K562 (cell line): ENCODE measurements at regions not wholly inside any gene's neighbourhood (a gene's known extent, or its start where the extent isn't known, plus 50 kb on each side); places are given as distances from the start of the nearest gene placed in this dataset.

ENCODE experiments used
- ARNT ChIP-seq, 2 experiments: fragments of 450-650 bp; IDR thresholded peaks; 2 replicates each; pipeline ENCODE4 v1.6.1; 2016; ENCODE audit warnings: mild to moderate bottlenecking in 1 of 2
- CC2D1A ChIP-seq: fragments of 450-650 bp; IDR thresholded peaks from 2 replicates; pipeline ENCODE4 v1.6.1; 2017; ENCODE audit warnings: mild to moderate bottlenecking
- CEBPB ChIP-seq: fragments of 450-650 bp; IDR thresholded peaks from 2 replicates; pipeline ENCODE4 v1.6.1; 2016; ENCODE audit warnings: missing genetic modification characterization, missing compliant biosample characterization
- CSDE1 ChIP-seq, 2 experiments: fragments of 450-650 bp; IDR thresholded peaks; 2 replicates each; pipeline ENCODE4 v1.6.1; 2016; ENCODE audit warnings: mild to moderate bottlenecking in 1 of 2
- CTBP1 ChIP-seq: fragments of 450-650 bp; IDR thresholded peaks from 2 replicates; pipeline ENCODE4 v1.6.1; 2016; ENCODE audit warnings: borderline replicate concordance
- ELF4 ChIP-seq: fragments of 450-650 bp; formaldehyde crosslinking; IDR thresholded peaks from 2 replicates; pipeline ENCODE4 v1.4.0; 2022; ENCODE audit warnings: missing genetic modification characterization
- FIP1L1 ChIP-seq: fragments of 200-400 bp; formaldehyde crosslinking; IDR thresholded peaks from 2 replicates; pipeline ENCODE4 v1.6.1; 2018; ENCODE audit warnings: mild to moderate bottlenecking, low read depth, low read length; ENCODE audit not compliant: poor library complexity, severe bottlenecking
- HMG20A ChIP-seq: fragments of 450-650 bp; formaldehyde crosslinking; conservative IDR thresholded peaks from 2 replicates; pipeline ENCODE4 v1.4.0; 2020; ENCODE audit warnings: mild to moderate bottlenecking, mixed read lengths
- KDM4B ChIP-seq, 2 experiments: fragments of 450-650 bp in 1 of 2; sonication (generic) in 1 of 2; IDR thresholded peaks; 2 replicates each; pipeline ENCODE4 v1.6.1; 2016 to 2017; ENCODE audit warnings: borderline replicate concordance in 2 of 2, antibody characterized with exemption in 1 of 2, low read depth in 1 of 2, mild to moderate bottlenecking in 1 of 2
- MEIS2 ChIP-seq: fragments of 450-650 bp; IDR thresholded peaks from 2 replicates; pipeline ENCODE4 v1.6.1; 2014; ENCODE audit warnings: mild to moderate bottlenecking; ENCODE audit not compliant: partially characterized antibody
- OTX1 ChIP-seq: fragments of 450-650 bp; formaldehyde crosslinking; IDR thresholded peaks from 2 replicates; pipeline ENCODE4 v1.4.0; 2022; ENCODE audit warnings: mild to moderate bottlenecking
- POLR3G ChIP-seq: IDR thresholded peaks from 2 replicates; pipeline ENCODE4 v1.6.1; 2011; ENCODE audit not compliant: insufficient read length, insufficient replicate concordance; ENCODE audit errors: extremely low read depth
- PPARD ChIP-seq: fragments of 250-450 bp; sonication (Bioruptor Pico); IDR thresholded peaks from 2 replicates; pipeline ENCODE4 v1.8.0; 2022; ENCODE audit warnings: inconsistent platforms, mild to moderate bottlenecking, moderate library complexity
- SIN3A ChIP-seq, 2 experiments: fragments of 150-350 bp in 1 of 2; IDR thresholded peaks; 2 replicates each; pipeline ENCODE4 v1.6.1; 2011 to 2016; ENCODE audit warnings: borderline replicate concordance in 2 of 2, low read depth in 2 of 2, low read length in 2 of 2, mild to moderate bottlenecking in 2 of 2, moderate library complexity in 2 of 2; ENCODE audit not compliant: control insufficient read depth in 1 of 2
- SIX5 ChIP-seq, 2 experiments: IDR thresholded peaks; 2 replicates each; pipeline ENCODE4 v1.6.1; 2011; ENCODE audit warnings: low read length in 2 of 2, borderline replicate concordance in 1 of 2, low read depth in 1 of 2, mild to moderate bottlenecking in 1 of 2, moderate library complexity in 1 of 2; ENCODE audit not compliant: insufficient read depth in 1 of 2
- ZKSCAN1 ChIP-seq: fragments of 150-350 bp; IDR thresholded peaks from 2 replicates; pipeline ENCODE4 v1.6.1; 2016; ENCODE audit warnings: low read depth, low read length
- ZNF217 ChIP-seq: sonication (generic); formaldehyde crosslinking; IDR thresholded peaks from 2 replicates; pipeline ENCODE4 v1.8.0; 2022; ENCODE audit warnings: mild to moderate bottlenecking, missing genetic modification reagents
- ZNF507 ChIP-seq: conservative IDR thresholded peaks from 2 replicates; pipeline ENCODE4 v1.6.1; 2017; ENCODE audit warnings: missing genetic modification characterization, missing compliant biosample characterization
- ZNF668 ChIP-seq: fragments of 250-450 bp; sonication (Bioruptor Pico); IDR thresholded peaks from 2 replicates; pipeline ENCODE4 v1.8.0; 2022; ENCODE audit warnings: mild to moderate bottlenecking, inconsistent platforms
- ZNF696 ChIP-seq: fragments of 250-450 bp; sonication (Bioruptor Pico); conservative IDR thresholded peaks from 2 replicates; pipeline ENCODE4 v1.4.0; 2020; ENCODE audit warnings: mild to moderate bottlenecking, moderate library complexity
- ZNF707 ChIP-seq: fragments of 250-450 bp; sonication (Bioruptor Pico); conservative IDR thresholded peaks from 2 replicates; pipeline ENCODE4 v1.8.0; 2022; ENCODE audit warnings: inconsistent platforms, mild to moderate bottlenecking, moderate library complexity
- TF ChIP-seq, protein P1 (sequence below): sonication (generic); formaldehyde crosslinking; IDR thresholded peaks from 2 replicates; pipeline ENCODE4 v1.8.0; 2023; ENCODE audit warnings: missing genetic modification reagents, mild to moderate bottlenecking, borderline replicate concordance
- TF ChIP-seq, protein P2 (sequence below): IDR thresholded peaks from 2 replicates; pipeline ENCODE4 v1.6.1; 2014; ENCODE audit warnings: antibody characterized with exemption

DNA sequence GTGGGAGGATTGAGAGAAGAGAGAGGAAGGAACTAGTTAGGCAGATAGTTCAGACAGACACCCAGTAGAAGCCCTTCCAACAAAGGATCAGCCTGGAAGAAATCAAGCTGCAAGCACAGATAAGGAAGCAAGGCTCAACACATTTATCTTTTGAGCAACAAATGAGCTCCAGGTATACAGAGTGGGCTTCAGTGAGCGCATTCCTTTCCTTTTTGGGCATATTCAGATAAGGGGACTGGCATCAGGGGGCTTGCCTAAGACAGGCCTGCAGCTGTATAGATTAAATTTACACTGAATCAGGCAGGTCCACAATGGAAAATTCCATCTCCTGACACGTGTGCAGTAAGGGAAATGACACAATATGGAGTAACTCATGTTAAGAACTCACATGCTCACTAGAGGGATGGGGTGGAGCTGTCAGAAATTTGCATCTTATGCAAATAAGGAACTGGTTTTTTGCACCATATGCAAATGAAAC is 147.2 kb downstream of the AKR1D1 start (continued):
- TF ChIP-seq, protein P1, sequence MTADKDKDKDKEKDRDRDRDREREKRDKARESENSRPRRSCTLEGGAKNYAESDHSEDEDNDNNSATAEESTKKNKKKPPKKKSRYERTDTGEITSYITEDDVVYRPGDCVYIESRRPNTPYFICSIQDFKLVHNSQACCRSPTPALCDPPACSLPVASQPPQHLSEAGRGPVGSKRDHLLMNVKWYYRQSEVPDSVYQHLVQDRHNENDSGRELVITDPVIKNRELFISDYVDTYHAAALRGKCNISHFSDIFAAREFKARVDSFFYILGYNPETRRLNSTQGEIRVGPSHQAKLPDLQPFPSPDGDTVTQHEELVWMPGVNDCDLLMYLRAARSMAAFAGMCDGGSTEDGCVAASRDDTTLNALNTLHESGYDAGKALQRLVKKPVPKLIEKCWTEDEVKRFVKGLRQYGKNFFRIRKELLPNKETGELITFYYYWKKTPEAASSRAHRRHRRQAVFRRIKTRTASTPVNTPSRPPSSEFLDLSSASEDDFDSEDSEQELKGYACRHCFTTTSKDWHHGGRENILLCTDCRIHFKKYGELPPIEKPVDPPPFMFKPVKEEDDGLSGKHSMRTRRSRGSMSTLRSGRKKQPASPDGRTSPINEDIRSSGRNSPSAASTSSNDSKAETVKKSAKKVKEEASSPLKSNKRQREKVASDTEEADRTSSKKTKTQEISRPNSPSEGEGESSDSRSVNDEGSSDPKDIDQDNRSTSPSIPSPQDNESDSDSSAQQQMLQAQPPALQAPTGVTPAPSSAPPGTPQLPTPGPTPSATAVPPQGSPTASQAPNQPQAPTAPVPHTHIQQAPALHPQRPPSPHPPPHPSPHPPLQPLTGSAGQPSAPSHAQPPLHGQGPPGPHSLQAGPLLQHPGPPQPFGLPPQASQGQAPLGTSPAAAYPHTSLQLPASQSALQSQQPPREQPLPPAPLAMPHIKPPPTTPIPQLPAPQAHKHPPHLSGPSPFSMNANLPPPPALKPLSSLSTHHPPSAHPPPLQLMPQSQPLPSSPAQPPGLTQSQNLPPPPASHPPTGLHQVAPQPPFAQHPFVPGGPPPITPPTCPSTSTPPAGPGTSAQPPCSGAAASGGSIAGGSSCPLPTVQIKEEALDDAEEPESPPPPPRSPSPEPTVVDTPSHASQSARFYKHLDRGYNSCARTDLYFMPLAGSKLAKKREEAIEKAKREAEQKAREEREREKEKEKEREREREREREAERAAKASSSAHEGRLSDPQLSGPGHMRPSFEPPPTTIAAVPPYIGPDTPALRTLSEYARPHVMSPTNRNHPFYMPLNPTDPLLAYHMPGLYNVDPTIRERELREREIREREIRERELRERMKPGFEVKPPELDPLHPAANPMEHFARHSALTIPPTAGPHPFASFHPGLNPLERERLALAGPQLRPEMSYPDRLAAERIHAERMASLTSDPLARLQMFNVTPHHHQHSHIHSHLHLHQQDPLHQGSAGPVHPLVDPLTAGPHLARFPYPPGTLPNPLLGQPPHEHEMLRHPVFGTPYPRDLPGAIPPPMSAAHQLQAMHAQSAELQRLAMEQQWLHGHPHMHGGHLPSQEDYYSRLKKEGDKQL (CRISPR knock-in tag) = no peak
- TF ChIP-seq, protein P2, sequence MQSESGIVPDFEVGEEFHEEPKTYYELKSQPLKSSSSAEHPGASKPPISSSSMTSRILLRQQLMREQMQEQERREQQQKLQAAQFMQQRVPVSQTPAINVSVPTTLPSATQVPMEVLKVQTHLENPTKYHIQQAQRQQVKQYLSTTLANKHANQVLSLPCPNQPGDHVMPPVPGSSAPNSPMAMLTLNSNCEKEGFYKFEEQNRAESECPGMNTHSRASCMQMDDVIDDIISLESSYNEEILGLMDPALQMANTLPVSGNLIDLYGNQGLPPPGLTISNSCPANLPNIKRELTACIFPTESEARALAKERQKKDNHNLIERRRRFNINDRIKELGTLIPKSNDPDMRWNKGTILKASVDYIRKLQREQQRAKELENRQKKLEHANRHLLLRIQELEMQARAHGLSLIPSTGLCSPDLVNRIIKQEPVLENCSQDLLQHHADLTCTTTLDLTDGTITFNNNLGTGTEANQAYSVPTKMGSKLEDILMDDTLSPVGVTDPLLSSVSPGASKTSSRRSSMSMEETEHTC = no peak
- TF ChIP-seq CC2D1A = peak; percentile 66; the same call in 1 of the 2 replicates
- peak; percentile 95 for TF ChIP-seq ZNF668
- no peak for TF ChIP-seq OTX1 (CRISPR knock-in tag)
- TF ChIP-seq POLR3G = no peak
- peak; percentile 84 for TF ChIP-seq ZNF707 (CRISPR knock-in tag)
- no peak for TF ChIP-seq FIP1L1
- no peak for TF ChIP-seq KDM4B (IDR thresholded peaks at IDR 0.05; ENCODE audit: borderline replicate concordance in 2 of 2, low read depth in 1 of 2)
- no peak for TF ChIP-seq CSDE1 (IDR thresholded peaks at IDR 0.05)
- no peak for TF ChIP-seq ZKSCAN1
- TF ChIP-seq CTBP1 = peak; percentile 34; the same call in 1 of the 2 replicates
- 0 out of 2 replicates have a peak, but pooled peaks have one; percentile 11 for TF ChIP-seq ELF4 (CRISPR knock-in tag)
- TF ChIP-seq MEIS2 = no peak
- TF ChIP-seq PPARD (CRISPR knock-in tag) = peak; percentile 78; the same call in 1 of the 2 replicates
- no peak for TF ChIP-seq SIN3A (IDR thresholded peaks at IDR 0.05; ENCODE audit: borderline replicate concordance in 2 of 2, control insufficient read depth in 1 of 2, low read depth in 2 of 2, low read length in 2 of 2)
- TF ChIP-seq SIX5 (IDR thresholded peaks at IDR 0.05; ENCODE audit: borderline replicate concordance in 1 of 2, insufficient read depth in 1 of 2, low read depth in 1 of 2, low read length in 2 of 2) = no peak
- TF ChIP-seq ZNF217 (CRISPR knock-in tag) = no peak
- no peak for TF ChIP-seq ARNT (IDR thresholded peaks at IDR 0.05)
- peak; percentile 55; the same call in 1 of the 2 replicates for TF ChIP-seq CEBPB (tag)
- 0 out of 2 replicates have a peak, but pooled peaks have one; percentile 23 for TF ChIP-seq ZNF507
- TF ChIP-seq ZNF696 (CRISPR knock-in tag) = no peak
- TF ChIP-seq HMG20A (CRISPR knock-in tag) = 0 out of 2 replicates have a peak, but pooled peaks have one; percentile 43
